NCI-H2107 treated with DMSO at 0.1 percent for 48 hours (cell line): ENCODE measurements at regions not wholly inside any gene's neighbourhood (a gene's known extent, or its start where the extent isn't known, plus 50 kb on each side); places are given as distances from the start of the nearest gene placed in this dataset.
"Not testable (repeated sequence)": the region's sequence is repeated elsewhere in the genome, so short reads cannot be mapped to it uniquely, and the experiment has no call there.

Experiments
- DNase-seq: peaks from one replicate; lab custom pipeline; 2025; ENCODE audit not compliant: unreplicated experiment; lab: John Stamatoyannopoulos, UW

GRCh38 chr9:7739595-7739994 lies 60.0 kb downstream of the DMAC1 start:
- no peak for DNase-seq

- no peak for DNase-seq
Measured at GRCh38 chr9:7735311-7735710, 64.3 kb downstream of the DMAC1 start.

DNA sequence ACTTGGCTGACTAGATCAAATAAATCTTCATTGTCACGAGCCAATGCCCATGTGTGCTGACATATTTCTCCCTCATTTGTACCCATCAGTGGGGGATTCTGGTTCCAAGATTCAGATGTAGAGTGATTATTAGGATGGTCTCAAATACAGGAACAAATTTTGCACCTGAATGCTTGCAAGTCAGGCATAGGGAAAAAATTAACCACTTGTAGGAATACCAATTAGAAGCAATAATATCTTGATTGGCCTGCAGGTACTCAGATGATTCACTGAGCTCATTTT lies 69.5 kb downstream of the DMAC1 start:
- DNase-seq, result no peak

DNA sequence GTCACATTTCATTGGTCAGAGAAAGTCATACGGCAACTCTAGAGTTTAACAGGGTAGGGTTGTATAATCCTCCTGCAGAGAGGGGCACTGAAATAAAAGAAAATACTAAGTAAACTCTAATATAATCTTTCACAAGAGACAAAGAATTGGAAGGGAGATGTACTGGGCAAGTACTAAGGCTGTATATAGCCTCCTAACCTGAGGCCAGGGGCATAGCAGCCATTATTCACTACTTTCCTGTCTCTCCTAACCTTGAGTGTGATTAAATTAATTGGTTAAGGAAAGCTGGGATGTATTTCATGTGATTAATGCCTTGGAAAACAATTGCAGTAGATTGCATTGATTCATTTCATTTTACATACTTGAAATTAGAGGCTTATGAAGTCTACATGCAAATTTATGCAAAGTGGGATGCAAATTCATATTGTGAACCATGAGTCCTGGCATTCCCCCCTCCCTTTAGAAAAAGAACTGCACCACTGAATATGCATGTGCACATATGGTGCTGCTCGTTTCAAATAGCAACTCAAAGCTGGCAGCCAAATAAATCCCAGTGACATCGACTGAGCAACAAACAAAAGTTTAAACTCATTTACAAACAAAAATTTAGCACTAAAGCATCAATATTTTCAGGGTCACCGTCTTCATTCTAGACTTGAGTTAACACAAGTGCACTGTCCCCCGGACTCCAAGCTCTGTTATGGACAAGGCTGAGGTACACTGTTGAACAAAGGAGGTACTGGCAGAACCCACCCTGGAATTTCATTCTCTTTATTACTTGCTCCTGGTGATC lies 70.0 kb downstream of the DMAC1 start:
- DNase-seq, result no peak

GRCh38 chr9:7721291-7721690 lies 78.3 kb downstream of the DMAC1 start:
- DNase-seq, result no peak

DNA sequence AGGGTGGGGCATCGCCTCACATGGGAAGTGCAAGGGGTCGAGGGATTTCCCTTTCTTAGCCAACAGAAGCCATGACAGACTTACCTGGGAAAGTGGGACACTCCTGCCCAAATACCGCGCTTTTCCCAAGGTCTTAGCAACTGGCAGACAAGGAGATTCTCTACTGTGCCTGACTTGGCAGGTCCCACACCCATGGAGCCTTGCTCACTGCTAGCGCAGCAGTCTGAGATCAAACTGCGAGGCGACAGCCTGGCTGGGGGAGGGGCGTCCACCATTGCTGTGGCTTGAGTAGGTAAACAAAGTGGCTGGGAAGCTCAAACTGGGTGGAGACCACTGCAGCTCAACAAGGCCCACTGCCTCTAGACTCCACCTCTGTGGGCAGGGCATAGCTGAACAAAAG lies 86.5 kb downstream of the DMAC1 start:
- not testable (repeated sequence) for DNase-seq

DNA sequence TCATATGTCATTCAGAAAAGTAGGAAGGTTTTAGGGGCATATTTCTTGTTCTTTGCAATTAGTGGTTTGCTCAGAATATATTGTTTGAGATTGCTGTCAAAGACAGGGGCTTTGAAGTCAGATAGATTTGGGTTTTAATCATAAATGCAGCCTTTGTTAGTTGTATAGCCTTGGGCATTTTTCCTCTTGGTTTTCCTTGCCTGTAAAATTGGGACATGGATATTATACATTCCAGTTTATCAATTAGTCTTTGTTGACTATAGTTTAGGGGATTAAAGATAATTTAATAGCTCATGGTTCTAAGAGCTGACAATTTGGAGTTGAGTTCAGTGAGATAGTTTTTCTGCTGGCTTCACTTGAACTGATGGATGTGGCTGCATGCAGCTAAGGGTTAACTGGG lies 88.9 kb downstream of the DMAC1 start:
- DNase-seq, result no peak

GRCh38 chr9:7707934-7708333 lies 91.6 kb downstream of the DMAC1 start:
- no peak for DNase-seq

DNA sequence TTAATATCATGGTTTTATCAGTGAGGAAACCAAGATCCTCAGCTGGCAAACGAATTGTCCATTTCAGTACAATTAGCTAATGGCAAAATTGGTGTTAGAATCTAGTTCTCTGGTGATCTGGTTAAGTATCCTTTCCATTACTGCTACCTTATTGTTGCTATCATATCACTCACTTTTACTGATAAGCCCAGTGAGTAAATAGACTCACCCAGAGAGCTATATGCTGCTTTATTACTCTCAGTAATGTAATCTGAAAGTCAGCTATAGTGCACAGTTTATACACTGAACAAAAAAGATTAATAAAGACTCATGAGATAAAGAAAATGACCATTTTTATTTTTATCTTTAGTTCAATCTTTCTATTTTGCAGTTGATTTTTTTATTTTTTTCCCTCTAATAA lies 95.0 kb downstream of the DMAC1 start:
- DNase-seq, result no peak

DNA sequence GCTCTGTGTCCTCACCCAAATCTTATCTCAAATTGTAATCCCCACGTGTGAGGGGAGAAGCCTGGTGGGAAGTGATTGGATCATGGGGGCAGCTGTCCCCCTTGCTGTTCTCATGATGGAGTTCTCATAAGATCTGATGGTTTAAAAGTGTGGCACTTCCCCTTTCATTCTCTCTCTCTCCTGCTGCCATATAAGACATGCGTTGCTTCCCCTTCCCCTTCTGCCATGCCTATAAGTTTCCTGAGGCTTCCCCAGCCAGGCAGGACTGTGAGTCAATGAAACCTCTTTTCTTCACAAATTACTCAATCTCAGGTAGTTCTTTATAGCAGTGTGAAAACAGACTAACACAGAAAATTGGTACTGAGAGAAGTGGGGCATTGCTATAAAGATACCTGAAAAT lies 107.7 kb downstream of the DMAC1 start:
- DNase-seq, result no peak

DNA sequence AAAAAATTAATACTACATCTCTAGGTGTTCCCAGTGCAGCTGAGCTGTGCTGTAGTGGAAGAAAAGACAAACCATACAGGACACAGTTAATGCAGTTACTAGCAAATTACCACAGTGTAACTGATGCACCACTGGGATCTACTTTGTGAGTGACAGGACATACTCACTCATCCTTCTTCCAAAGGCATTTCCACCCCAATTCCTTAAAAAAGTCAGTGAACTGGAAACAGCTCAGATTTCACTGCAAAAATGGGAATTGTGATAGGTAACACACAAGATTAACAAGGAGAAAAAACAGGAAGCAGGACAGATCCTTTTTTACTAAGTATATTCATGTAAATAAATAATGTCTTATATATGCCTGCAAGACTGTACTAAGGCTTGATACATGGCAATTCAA lies 109.6 kb downstream of the DMAC1 start:
- no peak for DNase-seq

DNA sequence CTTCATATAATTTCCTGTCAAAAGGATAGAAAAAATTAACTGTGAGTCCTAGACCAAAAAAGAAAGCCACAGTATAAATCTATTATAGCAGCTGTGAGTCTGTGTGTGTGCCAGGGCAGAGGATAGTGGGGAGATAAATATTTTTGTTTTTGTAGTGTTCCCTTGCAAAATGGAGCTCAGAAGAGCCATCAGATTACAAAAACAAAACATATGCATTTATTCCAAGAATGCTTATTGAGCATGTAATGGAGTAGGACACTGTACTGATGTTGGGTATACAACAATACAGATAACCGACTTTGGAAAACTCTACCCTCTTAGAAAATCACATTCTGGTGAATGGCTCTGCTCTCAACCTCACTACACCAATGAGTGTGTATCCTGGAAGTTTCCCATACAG lies 111.0 kb downstream of the DMAC1 start:
- no peak for DNase-seq

DNA sequence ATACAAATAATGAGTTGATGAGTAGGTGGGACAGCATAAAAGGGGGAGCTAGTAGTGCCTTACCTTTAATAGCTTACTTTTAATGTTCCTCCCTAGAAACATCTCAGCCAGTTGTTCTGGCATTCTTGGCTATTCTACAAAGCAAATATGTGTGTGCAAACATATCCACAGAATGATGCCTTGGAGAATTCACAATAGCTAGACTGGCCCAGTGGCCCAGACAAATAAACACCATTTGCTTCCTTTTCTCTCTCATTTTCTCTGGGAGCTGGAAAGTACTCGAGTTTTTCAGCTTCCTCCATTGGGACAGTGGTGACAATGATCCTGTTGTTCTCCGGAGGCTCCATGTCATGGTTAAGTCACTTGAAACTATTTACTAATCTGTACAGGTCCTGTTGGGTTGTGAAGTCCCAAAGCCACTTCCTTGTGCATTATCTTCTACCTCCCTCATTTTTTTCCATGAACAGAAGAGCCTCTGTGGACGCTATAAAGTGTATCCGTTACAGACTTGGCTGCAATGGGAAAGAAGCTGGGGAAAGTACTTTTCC lies 122.9 kb downstream of the DMAC1 start:
- DNase-seq, result no peak

DNA sequence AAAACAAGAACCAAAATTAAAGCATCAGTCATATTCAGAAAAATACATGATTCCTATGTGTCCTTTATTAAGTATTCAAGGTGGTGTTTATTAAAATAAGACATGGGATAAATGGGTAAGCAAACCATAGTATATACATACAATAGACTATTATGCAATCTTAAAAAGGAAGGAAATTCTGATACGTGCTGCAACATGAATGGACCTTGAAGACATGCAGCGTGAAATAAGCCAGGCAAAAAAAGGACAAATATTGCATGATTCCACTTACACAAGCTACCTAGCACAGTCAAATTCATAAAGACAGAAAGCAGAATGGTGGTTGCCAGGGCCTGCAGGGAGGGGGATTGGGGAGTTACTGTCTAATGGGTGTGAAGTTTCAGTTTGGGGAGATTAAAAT lies 127.7 kb downstream of the DMAC1 start:
- no peak for DNase-seq

DNA sequence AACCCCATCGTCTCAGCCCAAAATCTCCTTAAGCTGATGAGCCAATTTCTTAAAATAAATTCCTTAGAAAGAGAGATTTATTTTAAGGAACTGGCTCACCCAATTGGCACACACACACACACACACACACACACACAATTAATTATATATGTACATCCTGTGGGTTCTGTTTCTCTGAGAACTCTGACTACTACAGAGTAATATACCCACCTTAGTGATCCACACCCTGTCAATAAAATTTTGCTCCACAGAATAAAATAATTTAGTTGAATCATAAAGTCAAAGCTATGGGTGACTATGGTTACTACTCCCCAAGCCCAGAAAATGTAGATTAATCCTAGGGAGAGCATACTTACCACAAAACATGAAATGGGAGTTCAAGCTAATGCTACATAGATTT lies 131.0 kb downstream of the DMAC1 start:
- no peak for DNase-seq

- DNase-seq, result no peak
Measured at GRCh38 chr9:7665874-7666273, 133.7 kb downstream of the DMAC1 start.

GRCh38 chr9:7659766-7660165 lies 139.8 kb downstream of the DMAC1 start:
- no peak for DNase-seq

GRCh38 chr9:7656636-7657035 lies 142.9 kb downstream of the DMAC1 start:
- DNase-seq, result no peak

DNA sequence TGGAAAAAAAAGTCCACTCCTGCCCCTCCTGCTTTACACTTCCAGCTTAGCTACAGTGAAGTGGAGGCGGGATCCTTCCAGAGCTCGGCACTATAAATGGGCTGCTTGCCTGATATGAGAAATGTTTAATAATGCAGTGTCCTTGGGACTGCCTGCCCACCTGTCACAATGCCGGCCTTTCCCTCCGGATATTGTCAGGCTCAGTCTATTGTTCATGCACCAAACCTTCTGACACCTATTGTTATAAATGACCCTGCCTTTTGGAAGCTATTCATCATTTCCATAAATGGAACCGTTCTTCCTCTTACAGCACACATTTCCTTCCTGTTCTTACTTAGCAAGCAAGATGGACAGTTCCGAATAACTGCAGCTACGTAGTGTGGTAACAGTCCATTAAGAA lies 146.3 kb downstream of the DMAC1 start:
- no peak for DNase-seq

GRCh38 chr9:7640231-7640630 lies 159.3 kb downstream of the DMAC1 start:
- no peak for DNase-seq

DNA sequence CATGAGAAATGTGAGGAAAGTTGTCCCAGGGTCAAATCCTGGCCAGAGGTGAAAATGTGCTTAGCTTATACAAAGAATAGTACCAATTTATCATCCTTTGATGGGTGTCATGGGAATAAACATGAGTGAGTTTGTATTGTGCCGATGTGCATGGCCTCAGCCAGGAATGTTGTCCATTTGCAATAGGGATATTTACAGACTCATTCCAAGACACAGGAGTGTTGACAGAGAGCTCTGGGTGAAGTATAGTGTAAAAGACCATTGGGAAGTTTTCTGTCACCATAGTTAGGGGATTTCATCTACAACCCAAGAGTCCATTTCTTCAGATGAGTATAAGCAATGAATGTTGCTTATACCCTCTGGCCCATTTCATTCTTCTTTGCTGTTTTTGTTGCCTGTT lies 160.1 kb downstream of the DMAC1 start:
- DNase-seq, result no peak

DNA sequence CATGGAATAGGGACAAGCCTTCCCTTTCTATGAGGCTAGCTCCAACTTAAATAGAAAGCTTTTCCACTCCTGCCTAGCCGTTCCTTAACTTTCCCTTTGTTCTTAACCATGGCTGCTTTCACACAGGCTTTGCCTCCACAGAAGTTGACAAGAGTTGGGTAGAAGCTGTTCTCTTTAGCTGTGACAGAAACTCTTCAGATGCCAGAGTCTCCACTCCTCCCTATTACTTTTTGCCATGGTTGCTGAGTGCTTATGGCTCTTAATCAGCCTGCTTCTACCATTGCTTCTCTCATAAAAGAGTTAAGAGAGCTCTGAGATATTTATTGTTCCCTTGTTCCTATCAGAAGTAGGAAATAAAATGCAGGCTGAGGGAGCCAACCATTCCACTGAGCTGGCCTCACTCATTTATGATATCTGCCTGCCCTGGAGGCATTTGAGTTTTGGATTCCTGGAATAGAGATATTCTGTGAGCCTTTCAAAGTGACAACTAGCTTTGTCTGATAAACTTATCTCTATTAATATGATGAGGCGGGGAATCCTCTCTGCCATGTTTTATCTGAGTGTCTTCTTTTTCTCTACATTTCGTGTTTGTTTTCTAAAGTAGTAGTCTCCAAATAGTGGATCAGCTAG lies 162.6 kb downstream of the DMAC1 start:
- DNase-seq, result no peak

GRCh38 chr9:7636309-7636708 lies 163.3 kb downstream of the DMAC1 start:
- no peak for DNase-seq
